Astrocyte of the spinal cord (primary cell): ENCODE measurements at regions not wholly inside any gene's neighbourhood (a gene's known extent, or its start where the extent isn't known, plus 50 kb on each side); places are given as distances from the start of the nearest gene placed in this dataset.

ENCODE experiments used
- DNase-seq: peaks from one replicate; pipeline ENCODE4 v3.0.0; 2011; ENCODE audit warnings: low read depth, low spot score
- H3K4me3 ChIP-seq: 2 replicates; pipeline ENCODE4 v1.5.1; 2011; ENCODE audit warnings: low read depth, mild to moderate bottlenecking, low read length, moderate library complexity
- in situ Hi-C: cut with HindIII; loops from 2 replicates; pipeline ENCODE4 v1.10.0; 2017; ENCODE audit warnings: low sequenced_read_pairs
- TF ChIP-seq, protein P1 (sequence below): IDR thresholded peaks from 2 replicates; pipeline ENCODE4 v1.5.1; 2012; ENCODE audit warnings: low read depth, mild to moderate bottlenecking, low read length, inconsistent platforms

DNA sequence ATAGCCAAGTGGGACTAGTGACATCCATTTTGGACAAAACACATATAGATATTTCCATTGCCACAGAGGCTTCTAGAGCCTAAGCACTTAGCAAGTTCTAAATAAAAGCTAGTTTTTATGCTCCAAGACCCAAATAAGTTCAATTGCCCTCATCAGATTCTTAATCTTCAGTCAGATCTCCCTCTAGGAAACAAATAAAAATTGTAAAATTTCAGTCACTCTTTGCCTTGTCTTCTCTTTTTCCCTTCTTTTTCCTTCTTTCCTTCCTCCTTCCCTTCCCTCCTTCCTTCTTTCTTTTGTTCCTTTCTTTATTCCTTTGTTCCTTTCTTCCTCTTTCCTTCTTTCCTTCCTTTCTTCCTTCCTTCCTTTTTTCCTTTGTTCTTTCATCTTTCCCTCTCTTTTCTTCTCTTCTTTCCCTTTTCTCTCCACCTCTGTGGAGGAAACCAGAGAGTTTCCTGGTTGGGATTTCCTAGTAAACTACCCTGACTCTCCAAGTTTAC lies 68.8 kb upstream of the GADL1 start:
- in situ Hi-C loops, result no loop called here
- TF ChIP-seq, protein P1, sequence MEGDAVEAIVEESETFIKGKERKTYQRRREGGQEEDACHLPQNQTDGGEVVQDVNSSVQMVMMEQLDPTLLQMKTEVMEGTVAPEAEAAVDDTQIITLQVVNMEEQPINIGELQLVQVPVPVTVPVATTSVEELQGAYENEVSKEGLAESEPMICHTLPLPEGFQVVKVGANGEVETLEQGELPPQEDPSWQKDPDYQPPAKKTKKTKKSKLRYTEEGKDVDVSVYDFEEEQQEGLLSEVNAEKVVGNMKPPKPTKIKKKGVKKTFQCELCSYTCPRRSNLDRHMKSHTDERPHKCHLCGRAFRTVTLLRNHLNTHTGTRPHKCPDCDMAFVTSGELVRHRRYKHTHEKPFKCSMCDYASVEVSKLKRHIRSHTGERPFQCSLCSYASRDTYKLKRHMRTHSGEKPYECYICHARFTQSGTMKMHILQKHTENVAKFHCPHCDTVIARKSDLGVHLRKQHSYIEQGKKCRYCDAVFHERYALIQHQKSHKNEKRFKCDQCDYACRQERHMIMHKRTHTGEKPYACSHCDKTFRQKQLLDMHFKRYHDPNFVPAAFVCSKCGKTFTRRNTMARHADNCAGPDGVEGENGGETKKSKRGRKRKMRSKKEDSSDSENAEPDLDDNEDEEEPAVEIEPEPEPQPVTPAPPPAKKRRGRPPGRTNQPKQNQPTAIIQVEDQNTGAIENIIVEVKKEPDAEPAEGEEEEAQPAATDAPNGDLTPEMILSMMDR, result no peak
- H3K4me3 ChIP-seq, result no peak overlapping the region
- no peak for DNase-seq

DNA sequence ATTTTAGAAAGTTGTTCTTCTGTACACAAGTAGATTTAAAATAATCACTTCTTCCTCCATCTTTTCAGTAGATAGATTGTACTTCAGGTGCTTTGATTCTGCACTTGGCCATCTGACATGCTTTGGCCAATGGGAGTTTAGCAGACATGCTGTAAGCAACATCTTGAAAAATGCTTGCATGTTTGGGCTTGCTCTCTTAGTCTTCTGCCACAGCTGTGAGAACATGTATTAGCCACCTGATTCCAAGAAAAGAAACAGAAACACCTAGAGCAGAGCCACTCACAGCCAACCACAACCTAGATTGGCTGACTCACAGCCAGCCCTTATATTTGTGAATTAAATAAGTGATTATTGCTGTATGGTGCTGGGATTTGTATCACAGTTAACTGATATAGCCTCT lies 70.2 kb upstream of the GADL1 start:
- in situ Hi-C loops, result no loop called here
- TF ChIP-seq, protein P1, result no peak
- DNase-seq, result no peak
- no peak overlapping the region for H3K4me3 ChIP-seq

DNA sequence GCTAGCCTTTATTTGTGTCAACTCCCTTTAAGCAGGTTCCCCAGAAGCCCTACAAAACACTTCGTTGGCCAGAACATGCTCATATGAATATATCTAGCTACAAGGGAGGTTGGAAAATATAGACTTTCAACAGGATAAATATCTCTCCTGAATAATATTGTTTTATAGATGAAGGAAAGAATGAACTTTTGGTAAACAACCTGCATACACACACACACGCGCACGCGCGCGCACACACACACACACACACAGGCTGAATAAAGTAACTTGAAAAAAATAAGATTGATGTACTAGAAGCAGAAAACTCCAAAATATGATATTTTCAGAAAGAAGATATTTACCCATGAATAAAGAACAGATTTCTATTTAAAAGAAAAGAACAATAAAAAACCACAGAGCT lies 72.4 kb upstream of the GADL1 start:
- no peak for DNase-seq
- H3K4me3 ChIP-seq, result no peak overlapping the region
- TF ChIP-seq, protein P1, result no peak
- in situ Hi-C loops, result no loop called here

DNA sequence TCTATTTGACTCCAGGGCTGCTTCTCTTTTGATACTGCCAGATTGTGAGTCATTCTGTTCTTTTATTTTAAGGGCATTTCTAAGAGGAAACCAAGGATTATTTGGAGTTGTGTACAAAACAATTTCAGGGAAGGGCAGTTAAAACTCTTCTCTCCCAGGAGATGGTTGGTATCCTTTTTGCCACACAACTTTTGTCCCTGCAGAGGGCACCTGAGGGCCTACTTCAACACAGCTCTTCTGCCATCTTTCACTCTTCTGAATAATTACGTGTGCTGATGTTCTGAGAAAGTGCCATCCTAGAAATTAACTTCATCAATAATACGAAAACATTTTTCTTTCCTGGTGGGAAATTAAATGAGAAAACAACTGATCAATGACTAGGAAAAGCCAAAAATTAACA lies 75.7 kb upstream of the GADL1 start:
- TF ChIP-seq, protein P1, result peak; percentile 29
- no peak overlapping the region for H3K4me3 ChIP-seq
- in situ Hi-C loops, result no loop called here
- no peak for DNase-seq

DNA sequence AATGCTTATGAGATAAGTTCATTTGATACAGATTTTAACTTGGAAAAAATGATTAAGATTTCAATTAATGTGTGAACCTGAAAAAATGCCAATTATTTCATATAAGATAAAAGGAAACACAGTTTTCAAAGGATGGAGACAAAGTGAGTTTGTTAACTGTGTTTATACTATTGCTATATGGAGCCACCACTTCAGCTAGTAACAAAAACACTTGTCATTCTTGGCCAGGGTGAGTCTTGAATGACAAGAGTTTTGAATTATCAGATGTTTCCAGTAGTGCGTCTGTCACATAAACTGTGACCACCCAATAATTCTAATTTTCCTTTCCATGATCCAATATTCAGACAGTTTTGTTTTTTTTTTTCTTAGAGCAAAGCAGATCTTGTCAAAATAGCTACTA lies 78.0 kb upstream of the GADL1 start:
- no peak for DNase-seq
- in situ Hi-C loops, result no loop called here
- H3K4me3 ChIP-seq, result no peak overlapping the region
- TF ChIP-seq, protein P1, result no peak

DNA sequence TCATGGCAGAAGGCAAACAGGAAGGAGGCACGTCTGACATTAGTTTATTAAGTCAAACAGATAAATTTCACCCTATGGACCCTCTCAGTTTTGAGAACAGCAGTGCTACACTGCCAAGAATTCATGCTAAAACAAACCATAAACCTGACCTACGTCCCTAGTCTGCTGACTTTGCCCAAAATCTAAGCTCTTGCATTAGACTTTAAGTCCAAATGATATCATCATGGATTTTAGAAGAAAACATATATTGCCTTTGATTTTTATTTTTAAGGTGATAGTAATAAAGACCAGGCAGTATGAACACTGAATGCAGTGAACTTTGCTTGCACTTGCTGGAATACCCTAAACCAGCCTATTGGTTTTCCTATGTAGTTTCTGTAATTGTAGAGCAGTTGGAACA lies 79.6 kb upstream of the GADL1 start:
- TF ChIP-seq, protein P1, result no peak
- no peak for DNase-seq
- in situ Hi-C loops, result no loop called here

DNA sequence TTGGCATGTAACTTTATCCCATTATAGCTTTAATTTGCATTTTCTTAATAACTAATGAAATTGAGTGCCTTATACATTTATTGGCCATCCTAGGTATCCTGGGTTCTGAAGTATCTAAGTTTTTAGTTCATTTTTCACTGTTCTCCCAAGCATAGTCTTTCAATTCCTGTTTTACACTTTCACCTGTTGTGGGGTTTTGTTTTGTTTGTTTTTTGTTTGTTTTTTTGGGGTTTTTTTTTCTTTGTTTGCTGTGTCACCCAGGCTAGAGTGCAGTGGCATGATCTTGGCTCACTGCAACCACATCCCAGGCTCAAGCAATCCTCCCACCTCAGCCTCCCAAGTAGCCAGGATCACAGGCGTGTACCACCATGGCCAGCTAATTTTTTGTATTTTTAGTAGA lies 83.1 kb upstream of the GADL1 start:
- TF ChIP-seq, protein P1, result no peak
- DNase-seq, result no peak
- in situ Hi-C loops, result no loop called here
- no peak overlapping the region for H3K4me3 ChIP-seq

More for the DNA sequence above, 79.6 kb upstream of the GADL1 start:
- H3K4me3 ChIP-seq, result no peak overlapping the region
